Caki2 (cell line): ENCODE measurements at regions not wholly inside any gene's neighbourhood (a gene's known extent, or its start where the extent isn't known, plus 50 kb on each side); places are given as distances from the start of the nearest gene placed in this dataset.

Experiments used
- DNase-seq: peaks from one replicate; pipeline ENCODE4 v3.0.0-alpha.2; 2015; ENCODE audit warnings: low read depth
- in situ Hi-C: cut with HindIII; loops from 2 replicates; pipeline ENCODE4 v1.10.0; 2016; ENCODE audit warnings: low sequenced_read_pairs, low pct_unique_long_range_greater_than_20kb, mixed read lengths

DNA sequence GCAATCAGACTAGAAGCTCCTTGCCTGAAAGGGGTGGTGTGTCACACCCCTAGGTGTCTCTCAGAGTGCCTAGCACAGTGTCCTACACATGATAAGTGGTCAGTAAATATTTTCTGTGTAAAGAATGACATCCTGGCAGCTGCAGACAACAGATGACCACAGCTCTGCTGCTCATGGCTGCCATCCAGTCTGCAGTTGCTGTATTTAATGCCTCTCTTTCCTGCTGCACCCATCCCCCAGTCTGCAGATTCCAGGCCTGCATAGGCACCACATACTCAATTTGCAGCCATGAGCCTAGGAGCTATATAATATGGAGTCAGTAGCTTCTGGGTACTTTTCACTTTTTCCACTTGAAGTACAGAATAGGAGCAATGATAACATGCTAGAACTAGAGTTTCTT, 94.9 kb upstream of the NR4A3 start:
- in situ Hi-C loops, result no loop called here
- no peak for DNase-seq

DNA sequence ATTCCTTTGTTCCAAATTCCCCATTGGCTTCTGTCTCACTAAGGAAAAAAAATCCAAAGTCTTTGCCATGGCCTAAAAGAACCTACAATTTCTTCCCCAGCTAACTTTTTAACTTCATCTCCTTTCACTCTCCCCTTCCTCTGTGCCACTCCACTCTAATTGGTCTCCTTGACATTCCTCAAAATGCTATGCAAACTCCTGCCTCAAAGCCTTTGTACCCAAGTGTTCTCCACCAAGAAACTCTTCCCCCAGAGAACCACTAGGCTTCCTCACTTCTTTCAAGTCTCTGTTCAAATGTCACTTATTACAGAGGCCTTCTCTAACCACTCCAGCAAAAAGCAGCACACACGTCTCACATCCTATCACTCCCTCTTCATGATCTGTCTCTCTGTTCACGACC, 91.6 kb upstream of the NR4A3 start:
- DNase-seq, result no peak
- in situ Hi-C loops, result no loop called here

DNA sequence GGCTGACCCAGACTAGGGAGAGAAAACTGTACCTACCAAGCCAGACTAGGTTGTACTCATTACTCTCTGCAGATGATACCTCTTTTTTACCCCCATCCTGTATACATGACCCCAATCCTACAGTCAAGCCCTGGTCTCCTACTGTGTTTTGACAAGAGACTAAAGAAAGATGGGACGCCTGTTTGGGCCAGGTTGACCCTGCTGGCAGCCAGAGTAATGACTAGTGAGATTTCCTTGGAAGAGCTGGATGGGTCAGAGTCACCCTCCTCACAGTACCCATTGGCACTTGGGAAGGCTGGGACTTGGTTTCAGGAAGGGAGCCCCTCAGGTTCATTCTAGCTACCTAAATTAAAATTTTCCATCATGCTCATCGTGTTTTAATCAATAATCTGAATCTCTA, 89.7 kb upstream of the NR4A3 start:
- no peak for DNase-seq
- in situ Hi-C loops, result no loop called here

DNA sequence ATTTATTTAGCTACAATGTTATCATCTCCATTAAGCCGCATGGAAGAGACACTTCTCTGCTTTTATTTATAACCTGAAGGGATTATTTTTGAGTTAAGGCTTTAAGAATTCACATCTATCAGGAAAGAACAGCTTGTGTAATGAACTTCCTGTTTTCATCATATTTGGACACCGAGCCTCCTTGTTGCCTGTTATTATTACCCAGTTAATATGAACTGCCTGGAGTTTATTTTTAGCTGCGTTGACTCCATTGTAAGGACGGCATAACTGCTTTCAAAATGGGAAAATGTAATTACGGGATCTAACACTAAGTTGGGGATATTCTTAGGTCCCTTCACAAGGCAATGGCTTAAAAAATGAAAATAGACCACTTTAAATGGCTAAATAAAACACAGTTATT, 89.0 kb upstream of the NR4A3 start:
- in situ Hi-C loops, result no loop called here
- no peak for DNase-seq

DNA sequence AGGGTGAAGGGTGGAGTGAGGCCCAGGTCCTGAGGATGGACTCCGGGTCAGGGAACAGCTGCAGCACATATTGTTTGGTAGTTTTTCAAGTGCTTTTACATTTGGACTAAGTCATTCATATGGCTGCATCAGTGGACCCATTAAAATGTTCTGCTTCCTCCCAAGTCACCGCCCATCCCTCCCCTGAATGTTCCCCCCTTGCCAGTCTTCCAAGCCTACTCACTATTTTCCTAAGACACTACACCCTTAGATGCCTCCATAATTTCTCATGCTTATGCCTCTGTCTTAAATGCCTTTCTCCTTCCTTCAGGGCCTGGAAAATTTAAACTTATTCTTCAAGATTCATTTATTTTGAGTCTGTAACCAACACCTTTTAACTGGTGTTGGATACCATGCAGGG, 86.6 kb upstream of the NR4A3 start:
- no peak for DNase-seq
- in situ Hi-C loops, result no loop called here

DNA sequence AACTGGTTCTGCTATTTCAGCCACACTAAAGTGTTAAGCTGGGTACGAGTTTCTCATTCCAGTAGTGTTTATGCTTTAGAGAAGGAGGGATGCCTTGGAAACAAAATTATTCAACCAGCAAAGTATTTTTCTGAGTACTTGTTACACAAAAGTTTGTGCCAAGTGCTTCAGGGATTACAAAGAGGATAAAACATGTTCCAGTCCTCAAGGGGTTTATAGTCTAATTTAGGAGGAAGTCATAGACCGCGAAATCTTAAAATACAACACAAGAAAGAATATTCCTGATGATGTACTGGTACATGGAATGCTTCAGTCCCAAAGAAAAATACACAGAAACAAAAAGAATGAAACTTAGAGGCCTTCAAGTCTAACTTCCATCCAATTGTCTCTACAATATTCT, 85.4 kb upstream of the NR4A3 start:
- DNase-seq, result no peak
- in situ Hi-C loops, result no loop called here

DNA sequence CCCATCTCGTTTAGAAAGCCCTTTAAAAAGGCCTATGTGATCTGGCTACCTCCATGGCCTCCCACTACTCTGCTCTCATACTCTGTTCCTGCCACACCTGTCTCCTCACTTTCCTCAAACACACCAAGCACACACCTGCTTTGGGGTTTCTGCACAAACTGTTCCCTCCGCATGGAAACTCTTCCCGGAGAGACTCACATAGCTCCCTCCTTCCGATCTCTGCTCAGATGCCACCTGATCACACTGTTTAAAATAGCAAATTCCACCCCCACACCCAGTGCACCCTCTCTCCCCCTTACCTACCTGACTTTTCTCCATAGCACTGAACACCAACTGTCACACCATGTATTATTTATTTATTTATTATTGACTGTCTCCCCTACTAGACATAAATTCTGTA, 84.0 kb upstream of the NR4A3 start:
- in situ Hi-C loops, result no loop called here
- DNase-seq, result no peak

DNA sequence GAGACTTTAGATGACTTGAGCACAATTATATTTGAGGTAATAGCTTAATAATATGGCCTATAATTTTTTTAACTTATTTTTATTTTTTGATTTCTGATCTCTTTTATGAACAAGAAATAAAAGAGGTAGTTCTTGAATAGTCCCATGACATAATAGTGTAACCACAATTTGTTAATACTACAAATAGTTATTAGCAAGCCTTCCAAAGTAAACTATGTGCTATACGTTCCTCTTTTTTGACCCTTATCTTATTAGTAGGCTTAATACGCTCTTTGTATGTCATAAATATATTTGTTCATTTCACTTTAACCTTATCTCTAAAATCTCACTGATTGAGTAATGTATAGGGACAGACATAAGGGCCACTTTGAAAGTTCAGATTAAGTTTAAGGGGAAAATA, 78.7 kb upstream of the NR4A3 start:
- in situ Hi-C loops, result no loop called here
- no peak for DNase-seq

DNA sequence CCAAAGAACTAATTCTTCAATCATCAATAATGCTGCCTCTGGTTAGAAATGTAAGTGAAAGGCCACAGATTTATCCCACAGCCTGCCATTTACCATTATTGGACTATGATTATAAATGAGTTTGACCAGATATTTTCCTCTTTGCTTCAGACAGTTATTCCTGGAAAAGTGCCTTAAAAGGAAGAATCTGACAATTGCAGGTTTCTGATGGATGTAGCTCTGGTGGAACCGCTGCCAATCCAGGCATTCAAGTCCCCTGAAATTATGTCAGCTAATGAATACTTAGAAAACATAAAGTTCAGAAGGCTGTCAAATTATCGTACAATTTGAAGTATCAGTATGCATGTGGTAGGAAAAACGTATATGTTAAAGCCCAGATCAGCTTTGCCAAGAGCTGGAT, 78.2 kb upstream of the NR4A3 start:
- DNase-seq, result no peak
- in situ Hi-C loops, result no loop called here

DNA sequence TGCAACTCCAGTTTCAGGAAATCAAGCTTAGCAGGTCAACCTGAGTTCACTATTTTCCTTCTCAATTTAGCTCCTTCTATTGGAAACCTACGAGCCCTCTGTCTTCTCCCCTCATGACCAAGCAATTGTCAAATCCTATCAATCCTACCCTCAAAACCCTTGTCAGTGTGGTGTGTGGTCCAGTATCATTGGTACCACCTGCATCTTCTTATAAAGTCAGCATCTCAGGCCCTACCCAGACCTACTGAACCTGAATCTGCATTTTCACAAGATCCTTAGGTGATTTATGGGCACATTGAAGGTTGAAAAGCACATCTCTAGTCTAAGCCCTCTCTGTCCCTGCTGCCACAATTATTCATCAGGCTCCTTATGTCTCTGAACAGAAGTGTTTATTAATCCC, 77.6 kb upstream of the NR4A3 start:
- no peak for DNase-seq
- in situ Hi-C loops, result no loop called here

DNA sequence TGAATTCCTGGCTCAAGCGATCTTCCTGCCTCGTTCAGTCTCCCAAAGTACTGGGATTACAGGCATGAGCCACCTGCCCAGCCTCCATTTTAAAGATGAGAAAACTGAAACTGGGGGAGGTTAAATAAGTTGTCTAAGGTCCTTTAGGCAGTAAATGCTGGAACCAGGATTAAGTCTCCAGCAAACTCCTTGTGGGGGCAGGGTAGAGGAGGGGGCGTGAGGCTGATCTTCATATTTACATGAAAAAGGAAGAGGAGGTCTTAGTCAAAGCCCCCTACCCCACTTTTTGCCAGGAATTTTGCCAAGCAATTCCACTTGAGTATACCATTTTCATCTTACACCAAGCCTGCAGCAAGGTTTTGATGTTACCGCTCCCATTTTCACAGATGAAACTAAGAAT, 76.6 kb upstream of the NR4A3 start:
- in situ Hi-C loops, result no loop called here
- DNase-seq, result no peak

DNA sequence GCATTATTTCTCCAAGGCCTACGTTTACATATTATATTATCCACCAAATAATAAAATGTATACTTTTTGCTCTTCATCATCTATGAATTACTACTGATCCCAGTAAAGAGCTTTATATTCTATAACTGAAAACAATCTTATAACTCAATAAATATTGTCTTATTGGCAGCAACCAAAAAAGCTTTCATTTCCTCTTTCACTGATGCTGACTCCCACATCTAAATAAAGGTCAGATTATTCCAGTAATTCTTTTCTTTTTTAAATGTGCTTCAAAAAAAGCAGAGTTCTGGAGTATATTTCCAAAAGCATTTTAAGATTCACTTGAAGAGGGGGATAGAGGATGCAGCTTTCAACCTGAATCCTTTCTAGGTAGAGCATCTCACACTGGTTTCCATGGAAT, 75.3 kb upstream of the NR4A3 start:
- in situ Hi-C loops, result no loop called here
- no peak for DNase-seq

DNA sequence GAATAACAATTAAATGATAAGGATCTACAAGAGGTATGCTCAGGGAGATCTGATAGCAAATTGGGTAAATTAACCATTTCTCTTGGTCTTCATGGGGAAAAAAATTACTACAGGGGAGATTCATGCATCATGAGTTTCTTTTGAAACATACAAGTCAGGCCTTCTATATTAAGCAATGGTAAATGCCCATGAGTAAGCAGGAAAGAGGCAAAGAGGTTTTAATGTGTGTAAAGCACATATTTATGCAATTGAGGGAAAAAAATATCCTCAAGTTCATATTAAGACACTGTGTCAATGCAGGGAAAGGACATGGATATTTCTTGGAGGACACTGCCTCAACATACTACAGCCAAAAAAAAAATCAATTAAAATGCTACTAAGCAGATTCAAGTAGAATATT, 73.4 kb upstream of the NR4A3 start:
- in situ Hi-C loops, result no loop called here

DNA sequence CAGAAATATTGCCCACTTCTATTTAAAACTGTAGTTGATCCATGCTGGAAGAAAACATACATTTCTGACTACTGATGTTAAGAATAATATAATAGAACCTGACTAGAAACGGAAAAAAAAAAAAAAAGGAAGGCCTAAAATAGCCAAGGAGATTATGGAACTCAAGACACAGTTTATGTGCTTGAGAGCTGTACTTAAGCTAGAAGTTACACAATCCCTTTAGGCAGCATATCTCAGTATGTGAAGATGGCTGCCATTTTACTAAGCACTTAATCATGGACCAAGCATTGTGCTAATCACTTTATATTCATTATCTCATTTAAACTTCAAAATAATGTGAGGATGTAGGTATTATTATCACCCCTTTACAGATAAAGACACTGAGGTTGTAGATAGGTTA, 73.0 kb upstream of the NR4A3 start:
- in situ Hi-C loops, result no loop called here

More for the DNA sequence above, 73.4 kb upstream of the NR4A3 start:
- no peak for DNase-seq

DNA sequence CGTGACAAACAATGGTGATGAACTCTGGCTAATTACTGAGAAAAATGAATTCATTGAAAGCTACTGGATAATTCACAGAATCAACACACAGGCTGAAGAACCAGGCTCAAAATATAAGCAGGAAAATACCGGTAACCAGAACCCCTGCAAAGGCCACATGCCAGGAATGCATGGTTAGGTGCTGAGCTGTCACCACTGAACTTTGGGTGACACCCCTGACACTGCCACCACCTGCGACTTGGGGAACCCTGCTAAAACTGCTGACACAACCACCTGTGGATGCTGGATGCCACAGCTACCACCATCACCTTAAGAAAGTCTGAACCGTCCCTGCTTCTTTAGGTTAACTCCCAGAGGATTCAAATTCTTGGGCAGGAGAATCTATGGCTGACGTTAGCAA, 72.0 kb upstream of the NR4A3 start:
- in situ Hi-C loops, result no loop called here
- DNase-seq, result no peak

More for the DNA sequence above, 73.0 kb upstream of the NR4A3 start:
- no peak for DNase-seq

DNA sequence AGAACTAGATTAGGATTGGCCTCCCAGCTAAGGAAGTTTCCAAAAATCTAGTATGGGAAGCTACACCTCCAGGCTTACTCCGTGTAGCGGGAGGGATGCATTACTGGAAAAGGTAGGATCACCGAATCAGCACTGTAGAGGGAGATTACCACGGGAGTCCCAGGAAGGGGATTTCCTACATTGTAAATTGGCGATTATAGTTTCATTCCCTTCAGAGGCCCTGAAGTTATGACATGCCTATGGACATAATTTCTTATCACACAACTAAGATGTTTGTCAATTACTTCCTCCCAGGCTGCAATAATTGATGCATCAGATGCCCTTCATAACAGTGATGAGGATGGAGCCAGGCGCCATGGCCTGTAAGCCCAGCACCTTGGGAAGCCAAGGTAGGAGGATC, 71.2 kb upstream of the NR4A3 start:
- no peak for DNase-seq
- in situ Hi-C loops, result no loop called here

DNA sequence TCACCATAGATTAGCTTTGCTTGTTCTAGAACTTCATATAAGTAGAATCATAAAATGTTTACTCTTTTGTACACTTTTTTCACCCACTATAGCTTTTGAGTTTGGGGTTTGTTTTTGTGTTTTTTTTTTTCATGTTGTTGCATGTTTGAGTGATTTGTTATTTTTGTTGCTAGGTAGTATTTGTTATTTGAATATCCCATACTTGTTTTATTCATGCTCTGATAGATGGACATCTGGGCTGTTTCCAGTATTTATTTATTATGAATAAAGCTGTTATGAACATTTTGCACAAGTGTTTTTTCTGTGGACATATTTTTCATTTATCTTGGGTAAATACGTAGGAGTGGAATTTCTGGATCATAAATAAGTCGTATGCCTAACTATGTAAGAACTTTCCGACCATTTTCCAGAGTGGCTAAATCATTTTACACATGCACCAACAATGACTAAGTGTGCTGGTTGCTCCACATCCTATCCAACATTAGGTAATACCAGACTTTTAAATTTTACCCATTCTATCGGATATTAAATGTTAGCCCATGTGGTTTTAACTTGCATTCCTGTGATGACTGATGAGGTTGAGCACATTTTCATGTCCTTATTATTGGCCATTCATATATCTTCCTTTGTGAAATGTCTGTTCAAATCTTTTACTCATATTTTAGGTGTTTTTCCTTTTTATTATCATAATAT, 69.1 kb upstream of the NR4A3 start:
- no peak for DNase-seq
- in situ Hi-C loops, result no loop called here

DNA sequence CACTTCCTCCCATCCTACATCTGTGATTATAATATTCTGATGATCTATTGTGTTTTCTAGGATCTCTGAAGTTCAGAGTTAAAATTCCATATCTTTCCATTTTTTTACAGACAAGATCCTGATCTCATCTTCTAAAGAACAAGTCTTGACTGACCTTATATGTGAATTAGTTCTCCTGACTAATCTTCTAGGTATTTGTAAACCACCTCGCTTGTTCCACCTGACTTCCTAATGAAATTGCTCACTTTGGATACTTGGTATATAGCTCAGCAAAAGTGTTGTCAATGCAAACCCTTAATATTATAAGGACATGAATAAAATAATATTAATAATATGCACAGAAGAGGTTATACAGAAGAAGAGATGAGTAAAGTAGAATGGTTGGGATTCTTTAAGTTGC, 68.2 kb upstream of the NR4A3 start:
- no peak for DNase-seq
- in situ Hi-C loops, result no loop called here

DNA sequence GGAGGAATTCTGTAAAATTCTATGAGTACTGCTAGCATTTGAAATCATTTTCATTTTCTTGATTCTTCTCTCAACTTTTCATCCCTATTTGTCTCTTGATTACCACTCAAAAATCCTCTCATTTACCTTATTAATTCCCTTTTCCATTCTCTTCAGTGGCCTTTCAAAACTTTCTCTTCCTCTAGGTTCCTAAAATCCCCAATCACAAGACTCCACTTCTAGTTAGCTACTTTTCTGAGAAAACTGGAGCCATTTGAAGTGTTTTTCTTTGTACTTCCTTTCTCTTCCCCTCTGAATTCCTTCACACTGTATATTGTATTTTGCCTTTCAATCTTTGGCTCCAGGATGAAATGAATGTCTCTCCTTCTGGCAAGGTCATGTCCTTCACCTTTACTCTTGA, 61.3 kb upstream of the NR4A3 start:
- no peak for DNase-seq
- in situ Hi-C loops, result no loop called here

DNA sequence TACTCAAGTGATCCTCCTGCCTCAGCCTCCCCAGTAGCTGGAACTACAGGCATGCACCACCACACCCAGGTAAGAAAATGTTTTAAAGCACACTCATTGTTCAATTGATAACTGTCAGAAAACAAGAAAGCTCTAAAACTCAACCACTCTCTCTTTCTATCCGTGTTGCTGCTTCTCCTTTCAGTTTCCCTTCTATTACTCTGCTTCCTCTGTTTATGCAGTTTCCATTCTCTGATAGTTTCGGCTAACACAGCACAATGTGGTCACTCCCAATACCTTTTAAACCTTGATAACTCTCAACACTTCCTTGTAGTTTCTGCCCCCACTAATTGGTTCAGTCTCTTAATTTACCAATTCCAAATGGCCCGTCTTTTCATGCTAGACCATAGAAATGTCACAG, 59.2 kb upstream of the NR4A3 start:
- in situ Hi-C loops, result no loop called here

More for the DNA sequence above, 59.2 kb upstream of the NR4A3 start:
- no peak for DNase-seq
